Sciatic nerve (tissue), 2 donors: ENCODE measurements at regions not wholly inside any gene's neighbourhood (a gene's known extent, or its start where the extent isn't known, plus 50 kb on each side); places are given as distances from the start of the nearest gene placed in this dataset.
"Not testable (repeated sequence)": the region's sequence is repeated elsewhere in the genome, so short reads cannot be mapped to it uniquely, and the experiment has no call there.

Experiments used
- ATAC-seq: fragments of 200-7000 bp; cut with Tn5 transposase; one replicate; pipeline ENCODE4 v1.9.1; 2020; ENCODE audit warnings: mild to moderate bottlenecking, moderate library complexity
- DNase-seq: peaks from one replicate; pipeline ENCODE4 v3.0.0-alpha.2; 2020; ENCODE audit warnings: low spot score
- intact Hi-C: fragments of 100-400 bp; cut with DNase I; formaldehyde crosslinking; loops from one replicate; pipeline ENCODE4 v1.14.2; 2022
- donor health status: DM: no; HTN: no; CAD: no.
- donor health status: DM: no; HTN: no; CAD: no.

DNA sequence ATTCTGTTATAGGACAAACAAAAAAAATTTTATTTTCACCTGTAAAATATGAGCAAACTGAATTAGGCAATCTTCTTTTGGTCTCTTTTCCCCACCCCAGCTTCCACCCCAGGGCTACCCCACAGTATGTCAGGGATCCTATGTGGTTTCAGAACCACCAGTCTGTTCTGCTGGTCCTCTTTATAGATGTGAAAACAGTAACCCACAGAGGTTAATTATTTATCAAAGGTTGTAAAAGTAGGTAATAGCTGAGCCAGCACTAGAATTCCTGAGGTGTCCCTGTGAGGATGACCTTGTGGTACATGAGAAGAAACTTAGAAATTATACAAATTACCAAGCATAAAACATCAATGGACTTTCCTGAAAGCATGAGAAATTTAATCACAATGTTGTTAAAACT is 428.7 kb downstream of the CNTNAP4 start:
- ATAC-seq (no peak), DNase-seq (no peak)
- intact Hi-C loops = no loop called here

DNA sequence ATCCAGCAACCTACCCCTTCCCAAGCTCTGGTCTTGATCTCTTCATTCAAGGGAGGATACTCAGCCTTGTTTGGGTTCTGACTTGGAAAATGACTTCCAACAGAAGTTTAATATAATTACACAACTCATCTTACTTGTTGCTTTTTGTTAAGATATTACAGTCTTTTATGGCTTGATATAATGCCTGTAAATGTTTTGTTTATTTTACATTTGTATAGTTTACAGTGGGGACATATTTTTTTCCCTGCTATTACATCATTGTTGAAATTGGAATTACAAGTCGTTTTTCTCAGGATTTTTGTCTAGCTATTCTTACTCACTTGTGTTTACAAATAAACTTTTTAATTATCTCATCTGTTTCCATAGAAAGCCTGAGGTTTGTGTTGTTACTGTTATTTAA is 436.0 kb downstream of the CNTNAP4 start:
- no peak for DNase-seq
- no peak for ATAC-seq
- intact Hi-C loops = no loop called here

DNA sequence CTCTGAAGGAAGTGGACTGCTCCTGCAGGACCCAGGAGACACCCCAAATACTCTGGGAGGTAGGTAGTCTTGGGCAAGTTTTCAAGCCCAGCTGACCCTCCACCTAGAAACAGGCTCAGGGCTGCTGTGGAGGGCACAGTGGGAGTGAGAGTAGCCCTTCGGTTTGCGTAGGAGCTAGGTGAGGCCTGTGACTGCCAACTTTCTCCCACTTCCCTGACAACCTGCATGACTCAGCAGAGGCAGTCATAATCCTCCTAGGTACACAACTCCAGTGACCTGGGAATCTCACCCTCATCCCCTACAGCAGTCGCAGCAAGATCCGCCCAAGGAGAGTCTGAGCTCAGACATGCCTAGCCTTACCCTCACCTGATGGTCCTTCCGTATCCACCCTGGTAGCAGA is 439.1 kb downstream of the CNTNAP4 start:
- ATAC-seq, intact Hi-C loops: not testable (repeated sequence)

DNA sequence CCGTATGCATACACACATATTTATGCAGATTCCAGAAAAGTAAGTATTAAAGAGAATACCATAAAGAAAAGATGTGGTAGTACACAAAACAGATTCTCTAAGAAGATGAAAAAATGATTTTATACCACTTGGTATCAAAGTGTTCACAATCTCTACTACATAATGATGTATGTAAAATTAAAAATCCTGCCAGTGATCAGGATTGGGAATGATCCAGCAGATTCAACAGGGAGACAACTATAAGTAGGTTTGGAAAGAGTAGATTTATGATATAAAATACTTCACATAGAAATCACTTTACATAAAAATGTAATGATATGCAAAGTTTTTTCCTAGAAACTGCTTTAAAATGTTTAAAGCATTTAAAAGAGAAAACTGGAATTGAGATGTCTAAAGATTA is 447.0 kb downstream of the CNTNAP4 start:
- intact Hi-C loops = no loop called here
- no peak for DNase-seq
- ATAC-seq = no peak

More for the DNA sequence above, 439.1 kb downstream of the CNTNAP4 start:
- DNase-seq = not testable (repeated sequence)

DNA sequence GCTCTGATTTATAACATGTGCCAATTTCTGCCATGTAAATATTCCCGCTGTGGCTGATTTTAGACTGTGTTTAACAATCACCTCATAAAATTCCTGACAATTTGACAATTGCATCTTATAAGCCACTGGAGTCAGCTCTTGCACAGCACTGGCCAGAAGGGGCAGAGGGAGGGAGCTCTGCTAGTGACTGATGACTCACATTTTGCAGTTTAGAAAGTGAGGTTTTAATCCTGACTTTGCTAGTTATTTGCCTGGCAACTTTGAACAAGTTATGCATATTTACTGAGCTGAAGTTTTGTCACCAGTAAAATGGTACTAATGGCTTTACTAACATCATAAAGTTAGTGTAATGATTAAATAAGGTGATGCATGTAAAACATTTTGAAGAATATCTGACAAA is 452.3 kb downstream of the CNTNAP4 start:
- DNase-seq = no peak
- no peak for ATAC-seq
- intact Hi-C loops = no loop called here

DNA sequence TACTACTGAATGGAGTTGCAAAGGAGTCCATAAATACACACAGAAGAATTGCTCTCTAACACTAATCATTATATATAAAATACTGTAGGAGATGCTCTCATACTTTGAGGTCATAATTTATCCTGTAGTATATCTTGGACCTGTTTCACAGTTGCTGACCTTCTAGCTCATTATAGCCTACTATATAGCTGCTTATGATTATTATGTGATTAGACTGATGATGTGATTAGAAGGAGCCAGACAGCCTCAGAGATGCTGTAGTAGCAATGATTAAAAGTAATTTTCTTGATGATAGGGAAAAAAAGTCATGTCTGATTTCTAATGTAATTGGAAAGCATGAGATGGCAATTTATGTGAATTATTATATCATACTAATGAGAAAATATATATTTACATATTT is 455.7 kb downstream of the CNTNAP4 start:
- intact Hi-C loops = no loop called here
- DNase-seq (no peak), ATAC-seq (no peak)

DNA sequence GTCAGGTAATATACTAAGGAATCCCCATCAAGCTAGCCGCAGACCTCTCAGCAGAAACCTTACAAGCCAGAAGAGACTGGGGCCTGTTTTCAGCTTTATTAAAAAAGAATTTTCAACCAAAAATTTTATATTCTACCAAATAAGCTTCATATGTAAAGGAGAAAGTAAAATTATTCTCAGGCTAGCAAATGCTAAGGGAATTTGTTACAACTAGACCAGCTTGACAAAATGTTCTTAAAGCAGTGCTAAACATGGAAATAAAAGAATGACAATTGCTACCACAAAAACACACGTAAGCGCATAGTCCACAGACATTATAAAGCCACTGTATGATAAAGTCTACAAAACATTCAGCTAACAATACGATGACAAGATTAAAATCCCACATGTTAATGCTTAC is 449.4 kb upstream of the MON1B start:
- ATAC-seq = no peak
- intact Hi-C loops = no loop called here

DNA sequence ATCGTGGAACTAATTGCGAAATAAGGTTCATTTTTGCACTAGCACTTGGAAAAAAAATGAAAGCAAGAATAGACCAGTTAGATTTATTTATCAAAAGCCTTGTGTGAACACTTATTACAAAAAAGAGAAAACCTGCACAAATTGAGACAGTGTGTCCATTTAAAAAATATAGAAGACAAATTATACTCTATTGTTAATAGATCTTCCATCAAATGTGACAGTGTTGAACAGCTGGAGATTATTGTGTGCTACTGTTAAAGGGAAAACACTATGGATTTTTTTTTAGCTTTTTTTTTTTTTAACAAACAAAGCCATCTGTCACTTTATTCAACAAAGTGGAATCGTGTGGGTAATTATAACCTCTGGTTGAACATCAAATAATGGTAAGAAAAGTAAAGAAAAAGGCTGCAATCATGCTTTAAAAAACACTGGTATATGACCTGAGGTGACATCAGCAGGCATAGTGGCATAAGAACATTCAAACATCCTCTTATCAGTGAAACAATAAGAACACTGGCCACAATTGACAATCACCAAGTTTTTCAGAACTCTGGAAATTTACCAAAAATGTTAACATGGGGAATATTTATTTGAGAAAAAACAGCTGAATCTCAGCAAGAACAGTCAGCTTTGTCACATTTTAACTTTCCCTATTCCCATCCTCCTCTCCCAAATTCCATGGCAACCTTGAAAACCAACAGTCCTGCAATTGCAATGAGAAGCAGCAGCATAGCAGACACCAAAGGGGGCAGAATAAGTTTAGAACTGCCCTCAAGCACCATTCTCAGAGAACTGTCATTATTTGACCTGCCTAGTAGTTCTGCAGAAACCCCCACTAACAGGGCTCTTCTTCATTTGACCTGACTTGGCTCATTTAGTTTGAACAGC is 442.3 kb upstream of the MON1B start:
- intact Hi-C loops = no loop called here
- DNase-seq = no peak
- no peak for ATAC-seq

More for the DNA sequence above, 449.4 kb upstream of the MON1B start:
- no peak for DNase-seq

DNA sequence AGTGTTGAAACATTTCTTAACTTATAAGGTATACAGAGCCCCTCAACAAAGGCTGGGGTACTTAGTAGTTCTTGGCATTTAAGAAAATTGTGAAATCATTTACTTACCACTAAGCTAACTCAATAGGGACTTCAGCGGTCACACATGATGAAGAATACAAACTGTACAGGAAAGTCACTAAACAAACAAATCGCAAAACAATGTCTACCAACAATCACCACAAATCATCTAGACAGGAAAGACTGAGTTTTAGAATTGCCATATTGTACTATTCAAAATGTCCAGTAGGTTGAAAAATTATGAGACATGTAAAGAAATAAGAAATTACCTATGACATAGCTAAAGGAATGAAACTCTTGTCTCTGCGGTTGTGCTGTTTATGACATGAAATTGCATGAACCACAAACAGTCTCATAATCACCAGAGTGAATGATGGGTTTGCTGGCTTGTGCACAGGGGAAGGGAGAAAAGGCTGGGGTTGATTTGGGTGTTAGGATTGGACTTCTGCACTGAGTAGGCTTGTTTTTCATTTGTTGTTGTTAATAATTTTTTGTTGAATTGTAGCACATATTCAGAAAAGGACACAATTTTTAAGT is 441.1 kb upstream of the MON1B start:
- ATAC-seq (no peak), DNase-seq (no peak)
- intact Hi-C loops = no loop called here

DNA sequence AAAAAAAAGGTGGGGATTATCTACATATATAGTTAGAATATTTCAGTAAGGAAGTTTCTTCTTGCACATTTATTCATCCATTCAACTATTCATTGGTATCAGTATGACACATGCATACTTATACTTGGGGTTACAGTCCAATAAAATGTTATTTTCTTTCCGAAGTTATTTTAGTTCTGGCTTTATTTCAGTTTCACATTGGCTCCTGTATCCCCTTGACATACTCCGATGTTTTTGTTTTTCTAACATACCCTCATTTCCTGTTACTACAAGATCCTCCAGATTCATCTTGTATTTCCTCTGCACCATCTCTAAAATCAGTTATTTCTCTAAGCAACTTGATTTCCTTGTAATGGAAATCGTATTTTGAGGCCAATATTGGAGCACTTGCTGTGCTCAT is 435.5 kb upstream of the MON1B start:
- intact Hi-C loops = no loop called here
- DNase-seq (no peak), ATAC-seq (no peak)

DNA sequence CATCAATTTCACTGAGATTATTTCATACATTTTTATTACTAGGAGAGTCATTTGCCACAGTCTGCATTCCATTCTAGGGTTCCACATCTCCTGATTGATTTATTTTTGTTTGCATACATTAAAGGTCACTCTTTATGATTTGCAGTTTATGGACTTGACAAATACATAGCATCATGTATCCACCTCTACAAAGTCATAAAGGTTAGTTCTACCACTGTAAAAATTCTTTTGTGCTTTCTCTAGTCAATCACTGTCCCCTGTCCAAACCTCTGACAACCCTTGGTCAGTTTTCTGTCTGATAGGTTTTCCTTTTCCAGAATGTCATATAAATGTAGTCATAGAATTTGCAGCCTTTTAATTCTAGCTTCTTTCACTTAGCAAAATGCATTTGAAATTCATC is 434.6 kb upstream of the MON1B start:
- intact Hi-C loops = no loop called here

DNA sequence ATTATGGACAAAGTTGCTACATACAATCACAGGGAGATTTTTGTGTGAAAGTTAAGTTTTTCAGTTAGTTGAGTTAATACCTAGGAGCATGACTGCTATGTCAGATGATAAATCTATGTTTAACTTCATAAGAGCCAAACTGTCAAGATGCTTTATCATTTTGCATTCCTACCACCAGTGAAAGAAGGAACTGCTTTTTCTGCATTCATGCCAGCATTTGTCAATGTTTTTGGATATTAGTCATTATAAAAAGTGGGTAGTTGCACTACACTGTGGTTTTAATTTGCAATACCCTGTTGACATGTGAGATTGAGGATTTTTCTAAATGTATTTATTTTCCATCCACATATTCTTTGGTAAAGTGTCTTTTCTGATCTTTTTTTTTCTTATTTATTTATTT is 434.0 kb upstream of the MON1B start:
- DNase-seq (no peak), ATAC-seq (no peak)
- intact Hi-C loops = no loop called here

More for the DNA sequence above, 434.6 kb upstream of the MON1B start:
- DNase-seq = no peak
- no peak for ATAC-seq

DNA sequence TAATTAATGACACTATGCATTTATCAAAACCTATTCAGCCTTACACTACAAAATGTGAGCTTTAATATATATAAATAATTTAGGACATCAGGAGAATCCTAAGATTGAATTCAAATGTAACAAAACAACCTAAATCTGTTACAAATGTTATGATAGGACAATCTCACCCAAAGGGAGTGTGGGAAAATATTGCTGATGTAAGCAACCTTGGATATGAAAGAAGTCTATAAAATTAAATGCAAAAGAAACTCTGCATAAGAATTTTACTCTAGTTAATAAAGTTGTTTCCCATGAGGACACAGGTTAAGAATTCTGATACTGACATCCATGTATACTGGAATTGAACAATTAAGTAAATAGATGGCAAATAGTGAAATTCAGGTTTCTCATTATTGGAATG is 424.5 kb upstream of the MON1B start:
- ATAC-seq (no peak), DNase-seq (no peak)
- intact Hi-C loops = no loop called here

DNA sequence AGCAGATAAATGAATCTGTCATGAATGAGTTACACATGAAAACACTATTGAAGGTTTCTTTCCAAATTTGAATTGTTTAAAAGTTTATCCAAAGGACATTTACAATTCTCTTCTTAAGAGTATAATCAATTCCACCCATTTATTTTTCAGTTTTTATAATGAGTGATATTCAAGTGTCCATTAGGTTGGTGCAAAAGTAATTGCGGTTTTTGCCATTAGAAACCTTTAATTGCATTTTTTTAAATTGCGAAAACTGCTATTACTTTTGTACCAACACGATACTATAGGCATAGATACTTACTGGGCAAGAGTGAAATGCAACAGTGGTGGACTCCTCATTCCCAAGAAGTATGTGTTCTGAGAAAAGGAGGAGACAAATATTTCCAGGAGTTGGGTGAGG is 422.7 kb upstream of the MON1B start:
- no peak for ATAC-seq
- DNase-seq = no peak
- intact Hi-C loops = no loop called here

DNA sequence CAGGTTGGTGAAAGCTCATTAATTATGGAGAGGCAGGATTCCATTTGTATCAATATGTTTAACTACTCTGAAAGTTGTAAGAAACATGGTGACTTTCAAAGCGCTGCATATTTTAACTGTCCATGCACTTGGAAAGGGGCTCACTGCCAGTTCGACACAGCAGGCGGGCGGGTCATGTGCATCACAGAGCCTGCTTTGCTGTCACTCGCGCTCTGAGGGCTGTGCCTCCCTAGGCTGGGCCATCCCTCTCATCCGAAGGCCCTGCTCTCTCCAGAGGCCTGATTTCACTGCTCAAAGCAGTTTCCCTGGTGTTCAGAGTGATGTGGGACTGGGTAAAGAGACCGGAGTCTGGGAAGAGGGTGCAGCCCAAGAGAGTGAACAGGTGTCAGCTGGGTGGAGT is 422.0 kb upstream of the MON1B start:
- ATAC-seq (no peak), DNase-seq (no peak)
- intact Hi-C loops = no loop called here

DNA sequence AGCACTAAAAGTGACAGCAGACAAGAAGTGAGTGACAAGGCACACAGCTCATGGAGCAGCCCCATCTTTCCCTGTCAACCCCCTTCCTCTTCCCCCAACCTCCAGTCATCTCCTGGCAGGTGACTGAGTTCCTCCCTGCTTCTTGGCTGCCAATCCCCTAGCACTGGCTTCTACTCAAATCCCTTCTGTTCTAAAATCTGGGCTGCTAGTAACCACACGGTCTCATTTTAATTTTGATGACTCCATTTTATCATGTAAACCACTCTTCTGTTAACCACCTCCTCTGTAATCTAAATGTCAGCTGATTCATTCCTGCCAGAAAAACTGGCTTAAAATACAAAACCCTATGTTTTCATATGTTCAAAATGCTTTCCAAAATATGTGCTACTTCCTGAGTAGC is 419.8 kb upstream of the MON1B start:
- intact Hi-C loops = no loop called here
- ATAC-seq (no peak), DNase-seq (no peak)

DNA sequence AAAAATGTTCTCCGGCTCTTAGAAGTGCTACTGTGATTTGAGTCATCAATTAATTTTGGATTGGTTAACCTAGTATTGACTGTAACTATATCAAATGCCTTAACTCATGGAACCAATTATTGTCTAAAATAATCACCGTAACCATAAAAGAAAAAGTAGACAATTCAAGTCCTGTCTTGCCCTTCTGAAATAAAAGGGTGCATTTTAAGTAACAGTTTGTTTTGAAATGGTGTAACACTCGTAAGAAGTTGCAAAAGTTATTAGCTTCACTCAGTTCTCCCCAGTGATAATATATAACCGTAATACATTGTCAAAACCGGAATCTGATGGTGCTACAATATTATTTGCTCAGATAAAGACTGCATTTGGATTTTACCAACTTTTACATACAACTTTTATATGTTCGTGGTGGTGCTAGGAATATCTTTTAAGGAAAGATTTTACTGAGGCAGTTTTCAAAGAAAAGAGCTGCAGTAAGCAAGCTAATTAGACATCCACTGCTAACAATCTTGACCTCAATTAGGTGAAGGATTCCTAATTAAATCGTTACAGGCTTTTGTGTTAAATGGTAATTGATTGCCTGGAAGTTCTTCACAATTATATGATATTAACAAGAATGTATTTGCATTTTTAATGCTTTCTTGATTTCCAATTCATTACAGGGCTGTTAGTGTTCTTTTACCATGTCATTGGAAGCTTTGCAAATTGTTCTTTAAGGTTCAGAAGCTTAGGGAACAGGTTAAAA is 413.1 kb upstream of the MON1B start:
- DNase-seq (no peak), ATAC-seq (no peak)
- intact Hi-C loops = no loop called here

DNA sequence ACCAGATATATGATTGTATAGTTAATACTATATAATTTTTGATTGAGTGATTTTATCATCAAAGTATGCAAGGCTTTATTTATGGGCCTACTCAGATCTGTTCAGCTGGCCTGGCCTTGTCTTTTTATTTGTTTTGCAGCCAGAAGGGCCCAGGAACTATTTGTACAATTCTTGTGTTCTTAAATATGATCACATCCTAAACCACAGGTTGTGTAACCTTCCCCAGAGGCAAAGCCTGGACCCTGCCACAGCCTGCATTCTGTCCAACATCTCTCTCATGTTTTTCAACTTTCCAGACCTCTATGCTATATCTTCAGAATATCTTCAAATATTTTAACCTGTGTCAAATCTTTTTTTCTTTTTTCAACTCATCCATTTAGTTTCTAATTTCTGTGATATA is 410.4 kb upstream of the MON1B start:
- peak; percentile 55 for ATAC-seq
- intact Hi-C loops = no loop called here
- DNase-seq = no peak

DNA sequence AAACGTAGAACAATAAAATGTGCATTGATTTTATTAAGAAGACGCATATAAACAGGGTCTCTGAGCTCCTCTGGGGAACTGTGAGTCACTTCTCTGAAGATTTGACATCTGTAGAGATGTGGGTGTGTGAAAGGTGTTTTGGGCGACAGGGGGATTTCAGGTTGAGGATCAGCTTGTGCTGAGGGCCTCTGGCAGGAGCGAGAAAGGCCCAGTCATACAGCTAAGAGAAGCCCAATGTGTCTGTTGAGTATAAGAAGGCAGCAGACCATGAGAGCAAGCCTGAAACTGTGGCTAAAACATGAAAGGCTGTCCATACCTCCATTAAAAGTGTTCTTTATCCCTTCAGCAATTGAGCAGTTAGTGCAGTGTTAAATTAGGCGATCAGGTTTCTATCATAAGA is 406.5 kb upstream of the MON1B start:
- ATAC-seq (no peak), DNase-seq (no peak)
- intact Hi-C loops = no loop called here

DNA sequence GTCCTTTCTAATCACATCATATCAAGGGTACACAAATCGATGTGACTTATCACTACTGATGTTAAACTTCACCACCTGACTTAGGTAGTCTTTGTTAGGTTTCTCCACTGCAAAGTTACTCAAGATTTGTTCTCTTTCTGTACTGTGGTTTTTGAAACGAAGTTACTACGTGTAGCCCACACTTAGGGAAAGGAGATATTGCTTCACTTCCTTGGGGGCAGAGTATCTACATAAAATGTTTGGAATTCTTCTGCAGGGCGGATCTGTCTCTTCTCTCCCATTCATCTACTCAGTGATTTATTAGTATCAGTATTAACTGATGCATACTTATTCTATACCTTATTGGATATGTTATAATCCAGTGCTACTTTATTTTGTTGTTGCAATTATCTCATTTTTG is 403.6 kb upstream of the MON1B start:
- DNase-seq = no peak
- no peak for ATAC-seq
- intact Hi-C loops = no loop called here
